ENCODE measurements at regions not wholly inside any gene's neighbourhood (a gene's known extent, or its start where the extent isn't known, plus 50 kb on each side); places are given as distances from the start of the nearest gene placed in this dataset.

DNA sequence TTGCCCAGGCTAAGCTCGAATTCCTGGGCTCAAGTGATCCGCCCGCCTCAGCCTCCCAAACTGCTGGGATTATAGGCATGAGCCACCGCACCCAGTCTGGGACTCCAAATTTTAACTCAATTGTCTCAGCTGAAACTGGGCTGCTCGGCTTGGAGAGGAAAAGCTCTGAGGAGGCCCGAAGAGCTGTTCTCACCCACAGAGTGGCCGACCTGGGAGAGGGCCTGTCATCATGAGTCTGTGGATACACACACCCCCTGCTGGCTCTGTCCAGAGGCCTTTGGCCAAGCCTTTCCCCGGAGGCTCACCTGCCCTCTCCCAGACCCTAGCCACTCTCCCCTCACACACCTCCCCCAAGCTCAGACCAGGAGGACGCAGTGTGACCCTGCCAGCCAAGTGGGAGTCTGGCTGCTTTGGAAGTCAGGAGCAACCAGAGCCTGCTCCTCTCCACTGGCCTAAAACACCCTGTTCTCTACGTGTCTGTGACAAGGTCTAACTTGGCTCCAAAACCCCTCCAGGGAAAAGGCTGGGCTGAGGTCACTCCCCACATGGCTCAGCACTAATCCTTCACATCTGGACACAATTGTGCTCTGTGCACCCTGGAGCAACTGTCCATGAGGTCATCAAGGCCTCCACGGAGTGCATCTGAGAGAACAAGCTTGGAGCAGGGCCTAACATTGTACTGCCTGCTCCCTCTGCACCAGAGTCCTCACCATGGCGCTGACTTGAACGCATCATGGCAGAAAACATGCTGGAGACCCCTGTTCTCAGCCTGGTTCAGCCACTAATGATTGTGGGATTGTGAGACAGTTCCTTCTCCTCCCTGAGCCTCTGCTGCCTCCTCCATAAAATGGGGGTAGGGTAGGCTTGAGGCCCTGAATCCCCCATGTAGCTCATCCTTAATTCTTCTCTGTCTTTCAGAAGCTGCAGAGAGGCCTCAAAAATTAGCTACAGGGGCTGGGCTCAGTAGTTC, 49.9 kb upstream of the RAB6C start:
- TF ChIP-seq, protein P1, sequence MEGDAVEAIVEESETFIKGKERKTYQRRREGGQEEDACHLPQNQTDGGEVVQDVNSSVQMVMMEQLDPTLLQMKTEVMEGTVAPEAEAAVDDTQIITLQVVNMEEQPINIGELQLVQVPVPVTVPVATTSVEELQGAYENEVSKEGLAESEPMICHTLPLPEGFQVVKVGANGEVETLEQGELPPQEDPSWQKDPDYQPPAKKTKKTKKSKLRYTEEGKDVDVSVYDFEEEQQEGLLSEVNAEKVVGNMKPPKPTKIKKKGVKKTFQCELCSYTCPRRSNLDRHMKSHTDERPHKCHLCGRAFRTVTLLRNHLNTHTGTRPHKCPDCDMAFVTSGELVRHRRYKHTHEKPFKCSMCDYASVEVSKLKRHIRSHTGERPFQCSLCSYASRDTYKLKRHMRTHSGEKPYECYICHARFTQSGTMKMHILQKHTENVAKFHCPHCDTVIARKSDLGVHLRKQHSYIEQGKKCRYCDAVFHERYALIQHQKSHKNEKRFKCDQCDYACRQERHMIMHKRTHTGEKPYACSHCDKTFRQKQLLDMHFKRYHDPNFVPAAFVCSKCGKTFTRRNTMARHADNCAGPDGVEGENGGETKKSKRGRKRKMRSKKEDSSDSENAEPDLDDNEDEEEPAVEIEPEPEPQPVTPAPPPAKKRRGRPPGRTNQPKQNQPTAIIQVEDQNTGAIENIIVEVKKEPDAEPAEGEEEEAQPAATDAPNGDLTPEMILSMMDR (IDR thresholded peaks at IDR 0.05) = no peak
- TF ChIP-seq POLR2A (IDR thresholded peaks at IDR 0.05) = no peak
- TF ChIP-seq EP300 (IDR thresholded peaks at IDR 0.05) = no peak

Data from gastroesophageal sphincter (tissue), 3 donors.